ENCODE measurements at regions not wholly inside any gene's neighbourhood (a gene's known extent, or its start where the extent isn't known, plus 50 kb on each side); places are given as distances from the start of the nearest gene placed in this dataset.

DNA sequence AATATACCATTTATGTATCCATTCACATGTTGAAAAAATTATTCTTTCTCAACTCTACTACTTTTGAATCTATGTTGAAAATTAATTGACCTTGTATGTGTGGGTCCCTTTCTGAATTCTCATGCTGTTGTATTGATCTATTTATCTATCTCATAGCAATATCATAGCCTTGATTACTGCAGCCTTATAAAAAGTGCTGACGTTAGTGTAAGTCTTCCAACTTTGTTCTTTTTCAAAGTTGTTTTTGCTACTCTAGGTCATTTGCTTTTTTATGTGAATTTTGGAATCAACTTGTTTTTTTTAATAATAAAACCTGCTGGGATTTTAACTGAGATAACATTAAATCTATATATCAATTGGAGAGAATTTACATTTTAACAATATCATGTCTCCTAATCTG is 52.2 kb upstream of the PAX3 start:
- TF ChIP-seq, protein P1, sequence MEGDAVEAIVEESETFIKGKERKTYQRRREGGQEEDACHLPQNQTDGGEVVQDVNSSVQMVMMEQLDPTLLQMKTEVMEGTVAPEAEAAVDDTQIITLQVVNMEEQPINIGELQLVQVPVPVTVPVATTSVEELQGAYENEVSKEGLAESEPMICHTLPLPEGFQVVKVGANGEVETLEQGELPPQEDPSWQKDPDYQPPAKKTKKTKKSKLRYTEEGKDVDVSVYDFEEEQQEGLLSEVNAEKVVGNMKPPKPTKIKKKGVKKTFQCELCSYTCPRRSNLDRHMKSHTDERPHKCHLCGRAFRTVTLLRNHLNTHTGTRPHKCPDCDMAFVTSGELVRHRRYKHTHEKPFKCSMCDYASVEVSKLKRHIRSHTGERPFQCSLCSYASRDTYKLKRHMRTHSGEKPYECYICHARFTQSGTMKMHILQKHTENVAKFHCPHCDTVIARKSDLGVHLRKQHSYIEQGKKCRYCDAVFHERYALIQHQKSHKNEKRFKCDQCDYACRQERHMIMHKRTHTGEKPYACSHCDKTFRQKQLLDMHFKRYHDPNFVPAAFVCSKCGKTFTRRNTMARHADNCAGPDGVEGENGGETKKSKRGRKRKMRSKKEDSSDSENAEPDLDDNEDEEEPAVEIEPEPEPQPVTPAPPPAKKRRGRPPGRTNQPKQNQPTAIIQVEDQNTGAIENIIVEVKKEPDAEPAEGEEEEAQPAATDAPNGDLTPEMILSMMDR (IDR thresholded peaks at IDR 0.05 in 8 of 11, conservative IDR thresholded peaks at IDR 0.05 in 3 of 11): no peak
- TF ChIP-seq POLR2A (IDR thresholded peaks at IDR 0.05) (no peak), POLR2AphosphoS5 (IDR thresholded peaks at IDR 0.05) (no peak)

All from spleen (tissue), 7 donors.